Breast epithelium (tissue), 4 donors: ENCODE measurements at regions not wholly inside any gene's neighbourhood (a gene's known extent, or its start where the extent isn't known, plus 50 kb on each side); places are given as distances from the start of the nearest gene placed in this dataset.

Experiments
- DNase-seq, 2 donors: peaks; one replicate each; pipeline ENCODE4 v3.0.0-alpha.2; 2019; ENCODE audit warnings: low spot score in 2 of 2
- H3K27ac ChIP-seq, 2 donors: fragments of 200-600 bp; sonication (generic) in 1 of 2; one replicate each; pipeline ENCODE4 v1.5.1; 2016 to 2019; ENCODE audit warnings: mild to moderate bottlenecking in 1 of 2
- H3K27me3 ChIP-seq, 2 donors: fragments of 200-600 bp; sonication (generic) in 1 of 2; one replicate each; pipeline versions ENCODE4 v1.5.1 to v1.6.0; 2017 to 2019; ENCODE audit warnings: control low read depth in 1 of 2, mild to moderate bottlenecking in 1 of 2
- H3K36me3 ChIP-seq: fragments of 200-600 bp; one replicate; pipeline ENCODE4 v1.5.1; 2019
- H3K4me1 ChIP-seq, 2 donors: fragments of 200-600 bp; sonication (generic); one replicate each; pipeline ENCODE4 v1.5.1; 2016 to 2019; ENCODE audit warnings: control low read depth in 1 of 2
- H3K4me3 ChIP-seq, 3 donors: fragments of 200-600 bp; sonication (generic); 1 replicate in 2 of 3; 2 replicates in 1 of 3; pipeline ENCODE4 v1.5.1; 2016 to 2019; ENCODE audit warnings: mild to moderate bottlenecking in 3 of 3, moderate library complexity in 2 of 3
- H3K9me3 ChIP-seq, 2 donors: fragments of 200-600 bp; sonication (generic) in 1 of 2; one replicate each; pipeline ENCODE4 v1.5.1; 2016 to 2019; ENCODE audit warnings: control low read depth in 1 of 2
- POLR2A ChIP-seq: fragments of 450-650 bp; IDR thresholded peaks from one replicate; pipeline ENCODE4 v1.6.1; 2016; ENCODE audit warnings: antibody characterized with exemption, mild to moderate bottlenecking, moderate library complexity
- POLR2AphosphoS5 ChIP-seq, 3 donors: sonication (generic); formaldehyde crosslinking; IDR thresholded peaks; one replicate each; pipeline ENCODE4 v1.6.1; 2017; ENCODE audit warnings: antibody characterized with exemption in 3 of 3
- intact Hi-C: fragments of 100-400 bp; cut with DNase I; formaldehyde crosslinking; loops from one replicate; pipeline ENCODE4 v1.15.1; 2023; ENCODE audit warnings: low total_unique reads
- TF ChIP-seq, protein P1 (sequence below), 3 donors: fragments of 450-650 bp; IDR thresholded peaks; one replicate each; pipeline ENCODE4 v1.5.1; 2016 to 2017; ENCODE audit warnings: antibody characterized with exemption in 3 of 3, mild to moderate bottlenecking in 3 of 3, moderate library complexity in 3 of 3

DNA sequence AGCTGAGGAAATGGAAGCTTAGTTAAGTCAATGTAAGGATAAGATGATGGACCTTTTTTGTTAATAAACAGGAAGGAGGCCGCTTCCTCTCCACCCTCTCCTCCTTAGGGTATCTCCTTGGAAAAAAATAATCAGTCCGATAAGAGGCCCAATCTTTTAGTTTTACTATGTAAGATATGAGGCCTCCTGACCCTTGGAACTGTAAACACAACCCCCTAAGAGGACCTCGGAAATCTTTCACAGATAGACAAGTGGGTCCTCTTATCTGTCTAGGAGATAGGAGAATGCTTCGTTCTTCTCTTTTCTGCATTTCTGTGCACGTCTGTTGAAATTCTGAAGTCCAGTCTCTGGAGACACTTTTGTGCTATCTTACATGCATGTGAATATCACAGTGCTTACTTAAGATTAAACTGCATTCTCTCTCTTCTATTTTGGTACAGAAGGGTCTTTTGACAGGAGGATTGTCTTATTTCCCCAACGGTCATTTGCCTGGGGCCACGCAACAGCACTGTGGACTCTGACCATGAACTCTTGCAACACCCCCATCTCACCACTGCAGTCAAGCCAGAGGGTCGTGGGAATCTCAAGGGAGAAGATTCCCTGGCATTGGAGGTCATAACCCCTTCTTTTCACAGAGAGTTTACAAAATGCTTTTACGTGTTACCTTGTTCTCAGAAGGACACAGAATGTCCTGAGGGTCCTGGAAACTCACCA, 313.0 kb upstream of the RTL1 start:
- H3K9me3 ChIP-seq, result peaks cover 0 to 5% of the 10 kb centered on the region in 2 donors
- no peaks in the 10 kb centered on the region for H3K36me3 ChIP-seq
- TF ChIP-seq POLR2A (no peak), POLR2AphosphoS5 (IDR thresholded peaks at IDR 0.05) (no peak)
- TF ChIP-seq, protein P1, sequence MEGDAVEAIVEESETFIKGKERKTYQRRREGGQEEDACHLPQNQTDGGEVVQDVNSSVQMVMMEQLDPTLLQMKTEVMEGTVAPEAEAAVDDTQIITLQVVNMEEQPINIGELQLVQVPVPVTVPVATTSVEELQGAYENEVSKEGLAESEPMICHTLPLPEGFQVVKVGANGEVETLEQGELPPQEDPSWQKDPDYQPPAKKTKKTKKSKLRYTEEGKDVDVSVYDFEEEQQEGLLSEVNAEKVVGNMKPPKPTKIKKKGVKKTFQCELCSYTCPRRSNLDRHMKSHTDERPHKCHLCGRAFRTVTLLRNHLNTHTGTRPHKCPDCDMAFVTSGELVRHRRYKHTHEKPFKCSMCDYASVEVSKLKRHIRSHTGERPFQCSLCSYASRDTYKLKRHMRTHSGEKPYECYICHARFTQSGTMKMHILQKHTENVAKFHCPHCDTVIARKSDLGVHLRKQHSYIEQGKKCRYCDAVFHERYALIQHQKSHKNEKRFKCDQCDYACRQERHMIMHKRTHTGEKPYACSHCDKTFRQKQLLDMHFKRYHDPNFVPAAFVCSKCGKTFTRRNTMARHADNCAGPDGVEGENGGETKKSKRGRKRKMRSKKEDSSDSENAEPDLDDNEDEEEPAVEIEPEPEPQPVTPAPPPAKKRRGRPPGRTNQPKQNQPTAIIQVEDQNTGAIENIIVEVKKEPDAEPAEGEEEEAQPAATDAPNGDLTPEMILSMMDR (IDR thresholded peaks at IDR 0.05), result no peak
- no peak overlapping the region for H3K27ac ChIP-seq
- intact Hi-C loops, result no loop called here
- DNase-seq, result no peak
- no peaks in the 10 kb centered on the region for H3K27me3 ChIP-seq
- H3K4me1 ChIP-seq, result no peaks in the 10 kb centered on the region
- no peak overlapping the region for H3K4me3 ChIP-seq

DNA sequence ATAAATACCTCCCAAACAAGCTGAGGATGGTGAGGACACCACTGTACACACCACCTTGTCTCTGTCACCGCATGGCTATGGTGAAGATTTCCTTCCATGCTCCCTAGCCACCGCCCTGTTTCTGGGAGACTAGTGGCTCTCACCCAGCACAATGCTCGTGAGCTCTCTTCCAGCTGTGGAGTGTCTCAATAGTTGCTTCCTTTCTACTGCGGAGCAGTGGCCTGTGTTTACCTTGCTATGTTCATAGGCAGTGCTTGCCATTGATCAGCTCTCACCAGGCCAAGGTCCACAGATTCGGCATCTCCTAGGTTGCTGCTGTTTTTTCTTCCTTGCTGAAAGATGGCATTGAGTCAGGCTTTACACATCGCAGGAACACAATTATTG, 313.6 kb upstream of the RTL1 start:
- Histone ChIP-seq H3K4me1 (no peaks in the 10 kb centered on the region), H3K9me3 (no peaks in the 10 kb centered on the region), H3K27me3 (no peaks in the 10 kb centered on the region), H3K4me3 (no peak overlapping the region), H3K36me3 (no peaks in the 10 kb centered on the region), H3K27ac (no peak overlapping the region)
- no peak for DNase-seq
- TF ChIP-seq POLR2AphosphoS5 (IDR thresholded peaks at IDR 0.05), result no peak
- TF ChIP-seq, protein P1 (IDR thresholded peaks at IDR 0.05), result no peak
- TF ChIP-seq POLR2A, result no peak
- intact Hi-C loops, result no loop called here

DNA sequence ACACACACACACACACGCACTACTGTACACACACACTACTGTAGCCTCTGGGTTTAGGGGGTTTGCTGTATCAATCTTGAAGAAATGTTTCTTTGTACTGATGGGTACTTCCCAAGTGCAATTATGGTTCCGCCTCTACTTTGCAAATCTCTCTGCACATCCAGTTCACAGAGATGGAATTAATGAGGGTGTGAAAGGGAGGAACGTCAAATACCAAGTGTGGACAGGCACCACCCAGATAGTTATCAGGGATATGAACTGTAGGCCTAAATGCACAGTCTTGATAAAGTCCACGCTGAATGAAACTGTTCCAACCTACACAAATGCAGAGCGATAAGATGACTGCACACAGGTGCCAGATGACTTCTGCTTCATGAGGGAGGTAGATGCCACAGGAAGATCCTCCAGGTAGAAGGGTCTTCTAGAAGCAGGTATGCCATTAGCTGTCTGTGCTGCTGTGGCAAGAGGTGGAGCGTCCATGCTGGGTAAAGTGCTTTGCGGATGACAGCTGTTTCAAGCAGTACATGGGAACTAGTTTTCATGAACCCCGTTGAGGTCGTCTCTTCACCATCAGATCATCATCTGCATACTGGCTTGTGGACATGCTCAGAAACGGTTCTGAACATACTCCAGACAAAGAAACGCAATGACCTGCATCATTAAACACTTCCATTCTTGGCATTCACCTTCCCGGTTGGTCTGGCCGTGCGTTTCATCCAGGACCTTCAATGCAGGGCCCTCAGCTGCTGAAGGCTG, 314.3 kb upstream of the RTL1 start:
- H3K4me3 ChIP-seq, result no peak overlapping the region
- no peak for DNase-seq
- no peaks in the 10 kb centered on the region for H3K4me1 ChIP-seq
- intact Hi-C loops, result no loop called here
- no peaks in the 10 kb centered on the region for H3K36me3 ChIP-seq
- TF ChIP-seq POLR2A (no peak), POLR2AphosphoS5 (IDR thresholded peaks at IDR 0.05) (no peak)
- TF ChIP-seq, protein P1 (IDR thresholded peaks at IDR 0.05), result no peak
- no peak overlapping the region for H3K27ac ChIP-seq
- H3K9me3 ChIP-seq, result no peaks in the 10 kb centered on the region
- H3K27me3 ChIP-seq, result no peaks in the 10 kb centered on the region

- no peak overlapping the region for H3K27ac ChIP-seq
- TF ChIP-seq POLR2AphosphoS5 (IDR thresholded peaks at IDR 0.05) (no peak), POLR2A (no peak)
- TF ChIP-seq, protein P1 (IDR thresholded peaks at IDR 0.05), result no peak
- no peak for DNase-seq
- H3K4me3 ChIP-seq, result no peak overlapping the region
- no peaks in the 10 kb centered on the region for H3K4me1 ChIP-seq
- H3K36me3 ChIP-seq, result no peaks in the 10 kb centered on the region
- no peaks in the 10 kb centered on the region for H3K27me3 ChIP-seq
- no peaks in the 10 kb centered on the region for H3K9me3 ChIP-seq
- intact Hi-C loops, result no loop called here
Observed at GRCh38 chr14:101219896-101220703, 316.6 kb upstream of the RTL1 start.
